GM12875 (cell line): ENCODE measurements at regions not wholly inside any gene's neighbourhood (a gene's known extent, or its start where the extent isn't known, plus 50 kb on each side); places are given as distances from the start of the nearest gene placed in this dataset.

Source experiments
- H3K4me3 ChIP-seq: one replicate; pipeline ENCODE4 v1.5.1; 2011; ENCODE audit warnings: low read depth, low read length, control low read depth
- TF ChIP-seq, protein P1 (sequence below): IDR thresholded peaks from 2 replicates; pipeline ENCODE4 v1.5.1; 2011; ENCODE audit warnings: low read depth, mild to moderate bottlenecking, control low read depth, inconsistent platforms, low read length, moderate library complexity, borderline replicate concordance; ENCODE audit not compliant: insufficient read depth

DNA sequence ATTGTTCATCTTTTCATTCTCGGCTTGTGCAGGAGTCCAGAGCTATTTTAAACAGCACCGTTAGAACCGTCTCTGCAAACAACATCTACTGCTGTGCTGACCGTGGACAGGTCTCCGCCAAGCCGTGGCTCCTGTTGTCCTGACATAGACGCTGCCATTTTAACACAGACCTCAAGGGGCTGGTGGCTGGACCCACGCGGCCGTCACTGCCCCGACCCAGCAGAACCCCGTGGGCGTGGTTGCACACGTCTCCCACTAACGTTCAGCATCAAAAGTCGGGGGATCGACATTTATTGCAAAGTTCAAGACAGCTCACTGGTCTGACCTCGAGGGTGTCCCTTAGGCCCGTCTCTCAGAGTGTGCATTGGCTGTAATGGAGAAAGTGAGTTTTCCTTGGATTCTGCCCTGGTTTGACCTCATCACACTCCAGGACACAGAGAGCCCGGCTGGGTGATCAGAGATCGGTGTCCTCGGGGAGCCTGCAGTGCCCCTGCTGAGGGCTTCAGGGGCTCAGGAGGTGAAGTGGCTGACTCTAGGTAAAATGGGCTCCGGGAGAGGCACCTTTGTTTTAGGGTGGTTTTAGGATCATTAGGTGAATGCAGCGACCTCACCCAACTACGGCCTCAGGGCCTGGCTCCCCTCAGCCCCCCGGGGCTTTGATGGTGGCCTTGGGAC, 363.2 kb downstream of the THBS2 start:
- TF ChIP-seq, protein P1, sequence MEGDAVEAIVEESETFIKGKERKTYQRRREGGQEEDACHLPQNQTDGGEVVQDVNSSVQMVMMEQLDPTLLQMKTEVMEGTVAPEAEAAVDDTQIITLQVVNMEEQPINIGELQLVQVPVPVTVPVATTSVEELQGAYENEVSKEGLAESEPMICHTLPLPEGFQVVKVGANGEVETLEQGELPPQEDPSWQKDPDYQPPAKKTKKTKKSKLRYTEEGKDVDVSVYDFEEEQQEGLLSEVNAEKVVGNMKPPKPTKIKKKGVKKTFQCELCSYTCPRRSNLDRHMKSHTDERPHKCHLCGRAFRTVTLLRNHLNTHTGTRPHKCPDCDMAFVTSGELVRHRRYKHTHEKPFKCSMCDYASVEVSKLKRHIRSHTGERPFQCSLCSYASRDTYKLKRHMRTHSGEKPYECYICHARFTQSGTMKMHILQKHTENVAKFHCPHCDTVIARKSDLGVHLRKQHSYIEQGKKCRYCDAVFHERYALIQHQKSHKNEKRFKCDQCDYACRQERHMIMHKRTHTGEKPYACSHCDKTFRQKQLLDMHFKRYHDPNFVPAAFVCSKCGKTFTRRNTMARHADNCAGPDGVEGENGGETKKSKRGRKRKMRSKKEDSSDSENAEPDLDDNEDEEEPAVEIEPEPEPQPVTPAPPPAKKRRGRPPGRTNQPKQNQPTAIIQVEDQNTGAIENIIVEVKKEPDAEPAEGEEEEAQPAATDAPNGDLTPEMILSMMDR: no peak

DNA sequence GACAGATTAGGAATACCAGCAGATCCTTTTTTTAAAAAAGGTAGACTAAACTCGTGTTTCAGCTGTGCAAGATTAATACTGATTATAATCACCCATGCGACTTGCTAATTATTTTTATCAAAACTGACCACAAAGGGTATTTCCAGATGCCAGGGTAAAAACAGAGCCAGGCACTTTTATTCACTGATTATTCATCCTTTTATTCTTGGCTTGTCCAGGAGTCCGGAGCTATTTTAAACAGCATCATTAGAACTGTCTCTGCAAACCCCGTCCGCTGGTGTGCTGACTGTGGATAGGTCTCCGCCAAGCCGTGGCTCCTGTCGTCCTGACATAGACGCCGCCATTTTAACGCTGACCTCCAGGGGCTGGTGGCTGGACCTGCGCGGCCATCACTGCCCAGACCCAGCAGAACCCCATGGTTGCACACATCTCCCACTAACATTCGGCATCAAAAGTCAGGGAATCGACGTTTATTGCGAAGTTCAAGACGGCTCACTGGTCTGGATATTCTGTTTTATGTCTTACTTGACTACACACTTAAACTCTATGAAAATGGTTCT, 364.8 kb downstream of the THBS2 start:
- TF ChIP-seq, protein P1: no peak

More for the DNA sequence above, 363.2 kb downstream of the THBS2 start:
- H3K4me3 ChIP-seq: no peak overlapping the region

DNA sequence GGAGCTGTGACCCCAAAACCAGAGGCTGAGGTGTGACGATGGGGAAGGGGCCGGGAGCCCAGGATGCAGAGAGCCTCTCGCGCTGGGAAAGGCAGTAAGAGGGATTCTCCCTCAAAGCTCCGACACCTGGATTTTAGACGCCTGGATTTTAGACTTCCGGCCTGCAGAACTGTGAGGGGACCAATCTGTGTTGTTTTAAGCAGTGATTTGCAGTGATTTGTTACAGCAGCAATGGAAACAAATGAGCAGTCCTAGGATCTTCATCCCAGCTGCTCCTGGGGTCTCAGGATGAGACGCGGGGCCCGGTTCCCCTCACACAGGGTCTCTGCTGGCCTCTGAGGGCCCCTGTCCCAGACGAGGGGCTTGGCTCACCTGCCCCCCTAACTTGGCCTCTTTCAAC, 365.5 kb downstream of the THBS2 start:
- no peak overlapping the region for H3K4me3 ChIP-seq
- TF ChIP-seq, protein P1: no peak

More for the DNA sequence above, 364.8 kb downstream of the THBS2 start:
- H3K4me3 ChIP-seq: no peak overlapping the region

DNA sequence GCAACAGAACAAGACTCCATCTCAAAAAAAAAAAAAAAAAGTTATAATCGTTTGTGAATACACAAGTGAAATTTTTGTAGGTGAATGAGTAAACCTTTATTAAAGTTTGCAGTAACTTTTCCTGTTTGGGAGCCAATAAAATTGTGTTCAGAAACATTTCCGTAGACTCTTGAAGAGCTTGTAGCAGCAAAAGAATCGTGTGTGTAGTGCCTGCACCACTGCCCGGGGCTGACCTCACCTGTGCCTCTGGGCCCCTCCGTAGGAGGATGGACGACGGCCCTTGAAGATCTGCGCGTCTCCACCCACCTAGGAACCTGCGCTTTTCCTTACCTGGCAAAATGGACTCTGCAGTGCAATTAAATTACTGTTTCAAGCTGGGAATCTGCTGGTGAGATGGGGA, 366.0 kb downstream of the THBS2 start:
- no peak overlapping the region for H3K4me3 ChIP-seq
- TF ChIP-seq, protein P1: no peak

DNA sequence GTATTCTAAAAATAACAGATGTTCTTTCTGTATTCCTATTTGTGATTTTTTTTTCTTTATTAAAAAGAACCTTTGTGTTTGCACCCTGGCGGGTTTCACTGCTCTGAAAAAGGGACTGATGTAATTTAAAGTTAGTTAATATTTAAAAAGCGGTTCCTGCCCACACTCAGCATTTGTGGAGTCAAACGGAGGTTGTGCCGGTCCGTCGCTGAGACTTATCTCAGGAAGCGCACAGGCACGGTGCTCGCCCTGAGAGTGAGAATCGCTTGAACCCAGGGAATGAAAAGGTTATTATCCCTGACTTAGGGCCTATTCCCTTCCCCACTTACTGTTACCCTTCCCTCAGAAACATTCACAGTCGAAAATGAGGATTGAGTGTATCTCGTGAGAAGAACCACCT, 366.7 kb downstream of the THBS2 start:
- TF ChIP-seq, protein P1: no peak

DNA sequence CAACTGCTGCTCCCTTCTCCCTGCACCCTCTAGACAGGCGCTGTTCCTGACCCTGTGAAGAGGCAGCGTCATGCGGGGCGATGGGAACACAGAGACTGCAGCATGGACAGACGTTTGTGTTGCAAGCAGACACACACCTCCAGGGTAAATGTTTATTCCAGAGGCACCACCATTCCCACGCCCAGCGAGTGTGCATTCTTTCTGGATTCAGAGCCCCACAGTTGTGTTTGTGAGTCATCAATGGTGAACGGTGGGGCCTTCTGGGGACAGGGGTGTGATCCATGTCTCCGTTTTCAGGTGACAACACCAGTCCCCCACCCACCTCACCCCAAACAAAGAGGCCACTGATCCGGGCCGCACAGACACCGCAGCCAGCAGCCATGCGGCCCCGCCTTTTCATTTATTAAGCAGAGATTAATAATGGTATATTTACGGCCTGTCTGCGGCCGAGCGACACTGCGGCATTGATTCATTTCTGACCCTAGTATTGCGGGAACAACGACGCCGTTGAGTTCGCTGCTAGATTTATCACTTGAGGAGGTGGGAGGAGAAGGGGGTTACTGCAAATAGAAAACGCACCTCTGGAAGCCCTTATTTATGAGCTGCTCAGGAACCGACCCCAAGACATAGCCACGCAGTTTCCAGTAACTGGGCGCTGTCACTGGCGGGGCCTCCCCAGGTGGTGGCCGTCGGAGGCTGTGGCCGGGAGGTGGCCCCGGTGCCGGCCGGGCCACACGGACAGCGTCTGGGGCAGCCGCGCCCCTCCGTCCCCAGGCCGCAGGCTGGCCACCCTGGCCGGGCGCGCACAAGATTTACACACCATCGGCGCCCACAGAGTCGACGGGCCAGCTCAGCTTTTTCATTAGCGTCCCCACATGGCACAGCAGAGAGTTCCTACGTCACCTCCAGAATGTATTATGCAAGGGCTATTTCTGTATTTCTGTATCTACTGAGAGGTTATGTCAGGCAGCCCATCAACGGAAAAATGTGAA, 367.6 kb downstream of the THBS2 start:
- H3K4me3 ChIP-seq: no peak overlapping the region
- TF ChIP-seq, protein P1: no peak

More for the DNA sequence above, 366.7 kb downstream of the THBS2 start:
- no peak overlapping the region for H3K4me3 ChIP-seq

DNA sequence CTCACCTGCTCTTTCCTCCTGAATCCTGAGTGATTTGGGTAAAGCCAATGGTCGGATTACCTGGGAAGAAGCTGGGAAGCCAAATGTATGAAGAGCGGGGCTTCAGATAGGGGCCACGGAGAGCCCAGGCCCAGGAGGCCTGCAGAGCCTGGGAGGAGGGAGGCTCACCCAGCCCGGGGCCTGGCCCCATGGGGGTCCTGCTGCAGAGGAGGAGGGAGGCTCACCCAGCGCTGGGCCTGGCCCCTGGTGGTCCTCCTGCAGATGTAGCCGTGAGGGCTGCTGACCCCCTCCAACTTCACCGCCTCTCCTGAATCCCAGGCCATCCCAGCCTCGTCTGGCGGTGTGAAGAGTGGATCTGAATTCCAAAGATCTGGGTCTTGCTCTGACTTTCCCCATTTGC, 368.4 kb downstream of the THBS2 start:
- no peak overlapping the region for H3K4me3 ChIP-seq
- TF ChIP-seq, protein P1: no peak
